Prostate gland (tissue), 2 donors: ENCODE measurements at regions not wholly inside any gene's neighbourhood (a gene's known extent, or its start where the extent isn't known, plus 50 kb on each side); places are given as distances from the start of the nearest gene placed in this dataset.

ENCODE experiments used
- CTCF ChIP-seq, 4 experiments: fragments of 200-600 bp in 2 of 4; fragments of 450-650 bp in 2 of 4; sonication (generic) in 2 of 4; IDR thresholded peaks; 1 replicate in 3 of 4; 2 replicates in 1 of 4; pipeline ENCODE4 v1.5.1; 2016 to 2019; ENCODE audit warnings: antibody characterized with exemption in 4 of 4, mild to moderate bottlenecking in 2 of 4, moderate library complexity in 2 of 4
- POLR2A ChIP-seq: fragments of 450-650 bp; IDR thresholded peaks from one replicate; pipeline ENCODE4 v1.6.1; 2016; ENCODE audit warnings: antibody characterized with exemption, mild to moderate bottlenecking
- POLR2AphosphoS5 ChIP-seq: sonication (generic); formaldehyde crosslinking; IDR thresholded peaks from one replicate; pipeline ENCODE4 v1.6.1; 2017; ENCODE audit warnings: antibody characterized with exemption

GRCh38 chr14:76268700-76269099 lies 107.2 kb upstream of the ESRRB start:
- TF ChIP-seq CTCF (IDR thresholded peaks at IDR 0.05), result no peak
- TF ChIP-seq POLR2A, result no peak
- TF ChIP-seq POLR2AphosphoS5, result no peak
